GM19351 (cell line): ENCODE measurements at regions not wholly inside any gene's neighbourhood (a gene's known extent, or its start where the extent isn't known, plus 50 kb on each side); places are given as distances from the start of the nearest gene placed in this dataset.

Source experiments
- ATAC-seq: cut with Tn5 transposase; IDR thresholded peaks from one replicate; pipeline ENCODE4 v1.9.1; 2021; ENCODE audit warnings: mild to moderate bottlenecking, moderate library complexity; ENCODE audit not compliant: unreplicated experiment

- no peak for ATAC-seq
These were observed 81.5 kb downstream of the NDUFS5 start for GRCh38 chr1:39107341-39108290.

GRCh38 chr1:39109644-39110043 is 83.5 kb downstream of the NDUFS5 start:
- no peak for ATAC-seq

GRCh38 chr1:39110325-39110851 is 84.2 kb downstream of the NDUFS5 start:
- no peak for ATAC-seq

GRCh38 chr1:39110882-39111281 is 84.7 kb downstream of the NDUFS5 start:
- no peak for ATAC-seq

GRCh38 chr1:39113109-39113743 is 87.1 kb downstream of the NDUFS5 start:
- no peak for ATAC-seq

- no peak for ATAC-seq
These were observed 89.0 kb upstream of the MACF1 start for GRCh38 chr1:39115271-39116110.

GRCh38 chr1:39116116-39116607 is 88.3 kb upstream of the MACF1 start:
- no peak for ATAC-seq

- ATAC-seq = no peak
These were observed 87.4 kb upstream of the MACF1 start for GRCh38 chr1:39116860-39117728.

- no peak for ATAC-seq
These were observed 86.5 kb upstream of the MACF1 start for GRCh38 chr1:39117899-39118450.

GRCh38 chr1:39122056-39122455 is 82.4 kb upstream of the MACF1 start:
- no peak for ATAC-seq

- no peak for ATAC-seq
These were observed 80.2 kb upstream of the MACF1 start for GRCh38 chr1:39124282-39124681.

GRCh38 chr1:39127513-39127912 is 77.0 kb upstream of the MACF1 start:
- ATAC-seq = no peak

- ATAC-seq = no peak
These were observed 76.4 kb upstream of the MACF1 start for GRCh38 chr1:39128126-39128525.

- no peak for ATAC-seq
These were observed 75.5 kb upstream of the MACF1 start for GRCh38 chr1:39128959-39129358.

GRCh38 chr1:39129514-39129913 is 75.0 kb upstream of the MACF1 start:
- no peak for ATAC-seq

- ATAC-seq = no peak
These were observed 74.2 kb upstream of the MACF1 start for GRCh38 chr1:39130325-39130724.

GRCh38 chr1:39131940-39132339 is 72.6 kb upstream of the MACF1 start:
- ATAC-seq = no peak

GRCh38 chr1:39132505-39133339 is 71.8 kb upstream of the MACF1 start:
- ATAC-seq = no peak

- ATAC-seq = no peak
These were observed 71.2 kb upstream of the MACF1 start for GRCh38 chr1:39133340-39133684.
